Calu3 (cell line): ENCODE measurements at regions not wholly inside any gene's neighbourhood (a gene's known extent, or its start where the extent isn't known, plus 50 kb on each side); places are given as distances from the start of the nearest gene placed in this dataset.

Experiments used
- BruUV-seq: library from RNA; stranded (reverse); fragments of 400-500 nt; replicated peaks from 2 replicates; lab custom pipeline; 2021; lab: Mats Ljungman, UMichigan
- CTCF ChIA-PET: fragments of 300-600 bp; sonication (Branson Sonifier 250); formaldehyde crosslinking; loops from one replicate; lab custom pipeline; 2022; ENCODE audit warnings: antibody characterized with exemption; lab: Charles Lee
- DNase-seq: peaks from one replicate; pipeline ENCODE4 v3.0.0; 2022
- H3K27ac Mint-ChIP-seq: one replicate; pipeline ENCODE4 v1.8.0; 2022; ENCODE audit warnings: mixed read lengths; ENCODE audit not compliant: unreplicated experiment
- H3K27me3 Mint-ChIP-seq: one replicate; pipeline ENCODE4 v1.8.0; 2022; ENCODE audit warnings: mixed read lengths; ENCODE audit not compliant: unreplicated experiment
- H3K36me3 Mint-ChIP-seq: one replicate; pipeline ENCODE4 v1.8.0; 2022; ENCODE audit warnings: mild to moderate bottlenecking, moderate library complexity, mixed read lengths; ENCODE audit not compliant: insufficient read depth, unreplicated experiment
- H3K4me1 Mint-ChIP-seq: one replicate; pipeline ENCODE4 v1.8.0; 2022; ENCODE audit warnings: mild to moderate bottlenecking, low read depth, mixed read lengths; ENCODE audit not compliant: unreplicated experiment
- H3K4me3 Mint-ChIP-seq: one replicate; pipeline ENCODE4 v1.8.0; 2022; ENCODE audit warnings: mild to moderate bottlenecking, low read depth, moderate library complexity, mixed read lengths; ENCODE audit not compliant: unreplicated experiment
- H3K9me3 Mint-ChIP-seq: one replicate; pipeline ENCODE4 v1.8.0; 2022; ENCODE audit warnings: low read depth, mixed read lengths; ENCODE audit not compliant: unreplicated experiment
- CTCF ChIP-seq: fragments of 200-600 bp; IDR thresholded peaks from one replicate; pipeline ENCODE4 v1.8.0; 2022; ENCODE audit warnings: antibody characterized with exemption; ENCODE audit not compliant: unreplicated experiment
- intact Hi-C: fragments of 100-400 bp; cut with micrococcal nuclease; formaldehyde crosslinking; loops from one replicate; pipeline ENCODE4 v1.10.0; 2022; ENCODE audit not compliant: unreplicated experiment

GRCh38 chr7:130953196-130953595 lies 219.2 kb upstream of the KLF14 start:
- DNase-seq: no peak
- H3K36me3 Mint-ChIP-seq: no peaks in the 10 kb centered on the region
- no peak for TF ChIP-seq CTCF
- H3K9me3 Mint-ChIP-seq: no peaks in the 10 kb centered on the region
- H3K27me3 Mint-ChIP-seq: no peaks in the 10 kb centered on the region
- intact Hi-C loops: no loop called here
- CTCF ChIA-PET: no interaction called here
- no TSS peak for BruUV-seq
- no peak overlapping the region for H3K4me3 Mint-ChIP-seq
- peaks cover 10% of the 10 kb centered on the region for H3K4me1 Mint-ChIP-seq
- no peak overlapping the region for H3K27ac Mint-ChIP-seq

- Mint-ChIP-seq H3K27ac (no peak overlapping the region), H3K9me3 (no peaks in the 10 kb centered on the region), H3K36me3 (peaks cover 6% of the 10 kb centered on the region), H3K4me3 (no peak overlapping the region), H3K4me1 (peaks cover 17% of the 10 kb centered on the region), H3K27me3 (no peaks in the 10 kb centered on the region)
- no peak for DNase-seq
- no TSS peak for BruUV-seq
- no peak for TF ChIP-seq CTCF
- intact Hi-C loops: no loop called here
- CTCF ChIA-PET: interaction anchor here (1.9 kb wide), 1 partner anchor 9 kb away, joined by 4 read pairs; no protein-coding TSS in a partner anchor
Observed at GRCh38 chr7:130954918-130955564, 221.0 kb upstream of the KLF14 start.

- no TSS peak for BruUV-seq
Observed at GRCh38 chr7:130955565-130955919, 221.5 kb upstream of the KLF14 start.

GRCh38 chr7:130956417-130957136 lies 222.6 kb upstream of the KLF14 start:
- peaks cover 33% of the 10 kb centered on the region for H3K4me1 Mint-ChIP-seq
- no peak overlapping the region for H3K27ac Mint-ChIP-seq
- peaks cover 12% of the 10 kb centered on the region for H3K36me3 Mint-ChIP-seq

More at GRCh38 chr7:130955565-130955919, 221.5 kb upstream of the KLF14 start:
- Mint-ChIP-seq H3K4me1 (peaks cover 22% of the 10 kb centered on the region), H3K36me3 (peaks cover 11% of the 10 kb centered on the region), H3K9me3 (no peaks in the 10 kb centered on the region), H3K27ac (no peak overlapping the region), H3K27me3 (no peaks in the 10 kb centered on the region), H3K4me3 (no peak overlapping the region)
- CTCF ChIA-PET: interaction anchor here (1.9 kb wide), 1 partner anchor 9 kb away, joined by 4 read pairs; no protein-coding TSS in a partner anchor
- TF ChIP-seq CTCF: no peak
- DNase-seq: no peak
- intact Hi-C loops: no loop called here

More at GRCh38 chr7:130956417-130957136, 222.6 kb upstream of the KLF14 start:
- Mint-ChIP-seq H3K27me3 (no peaks in the 10 kb centered on the region), H3K9me3 (no peaks in the 10 kb centered on the region), H3K4me3 (no peak overlapping the region)
- CTCF ChIA-PET: interaction anchor here (0.7 to 1.9 kb wide), 2 partner anchors 11 kb away, joined by 4 to 5 read pairs; no protein-coding TSS in a partner anchor
- DNase-seq: no peak
- intact Hi-C loops: no loop called here
- no TSS peak for BruUV-seq
- TF ChIP-seq CTCF: no peak
